ENCODE measurements at regions not wholly inside any gene's neighbourhood (a gene's known extent, or its start where the extent isn't known, plus 50 kb on each side); places are given as distances from the start of the nearest gene placed in this dataset.
"Not testable (repeated sequence)": the region's sequence is repeated elsewhere in the genome, so short reads cannot be mapped to it uniquely, and the experiment has no call there.

DNA sequence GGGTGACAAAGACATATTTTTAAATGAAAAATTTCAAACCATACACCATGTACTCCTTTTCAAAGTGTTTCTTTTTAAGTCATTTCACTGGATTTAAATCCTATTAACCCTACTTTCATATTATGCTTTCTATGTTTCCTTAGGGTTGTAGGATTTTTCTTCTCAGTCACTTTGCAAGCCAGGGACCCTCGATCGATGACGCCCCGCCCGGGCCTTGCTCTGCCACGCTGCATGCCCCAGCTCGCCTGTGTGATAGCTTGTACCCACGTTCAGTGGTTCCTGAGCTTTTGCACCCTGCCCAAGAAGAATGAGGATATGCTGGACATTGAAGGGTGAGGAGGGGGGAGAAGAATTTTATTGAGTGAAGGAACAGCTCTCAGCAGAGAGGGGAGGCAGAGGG lies 568.0 kb downstream of the TRIB2 start:
- intact Hi-C loops (cut with micrococcal nuclease) = no loop called here
- 81% methylated on average over 8 of the region's 8 CpGs for WGBS (ENCODE audit: insufficient coverage)
- H3K27ac Mint-ChIP-seq = no peak overlapping the region

DNA sequence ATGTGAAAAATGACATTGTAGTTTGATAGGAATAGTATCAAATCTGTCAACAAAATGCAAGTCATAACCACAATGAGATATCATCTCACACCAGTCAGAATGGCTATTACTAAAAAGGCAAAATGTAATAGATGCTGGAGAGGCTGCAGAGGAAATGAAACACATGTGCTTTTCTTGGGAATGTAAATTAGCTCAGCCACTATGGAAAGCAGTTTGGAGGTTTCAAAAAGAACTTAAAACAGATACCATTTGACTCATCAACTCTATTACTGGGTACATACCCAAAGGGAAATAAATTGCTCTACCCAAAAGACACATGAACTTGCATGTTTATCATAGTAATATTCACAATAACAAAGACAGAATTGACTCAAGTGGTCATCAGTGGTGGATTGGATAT lies 572.6 kb downstream of the TRIB2 start:
- Histone ChIP-seq H3K4me2 (replicated peaks; ENCODE audit: low read depth, low read length, poor library complexity, severe bottlenecking) (no peak overlapping the region), H3K4me1 (ENCODE audit: control insufficient read depth in 2 of 2, insufficient read depth in 2 of 2, low read length in 2 of 2) (no peaks in the 10 kb centered on the region), H3K79me2 (ENCODE audit: control insufficient read depth, insufficient read depth, low read length) (no peaks in the 10 kb centered on the region), H3K9me3 (ENCODE audit: control extremely low read depth in 1 of 3, control insufficient read depth in 2 of 3, insufficient read depth in 1 of 3, low read length in 2 of 3) (no peaks in the 10 kb centered on the region), H3K36me3 (replicated peaks in 1 of 2; ENCODE audit: control extremely low read depth in 1 of 2, control insufficient read depth in 1 of 2, extremely low read depth in 1 of 2, insufficient read depth in 2 of 2, low read length in 1 of 2) (no peaks in the 10 kb centered on the region), H3K4me3 (ENCODE audit: control extremely low read depth in 1 of 5, extremely low read depth in 1 of 5, insufficient read depth in 1 of 5, low read depth in 2 of 5, low read length in 4 of 5) (no peak overlapping the region), H3K27ac (ENCODE audit: low read length in 2 of 2) (no peak overlapping the region), H3K27me3 (replicated peaks in 1 of 4; ENCODE audit: control extremely low read depth in 1 of 4, control insufficient read depth in 3 of 4, insufficient read depth in 4 of 4, low read length in 3 of 4) (no peaks in the 10 kb centered on the region), H4K20me1 (ENCODE audit: control insufficient read depth, insufficient read depth, low read length, poor library complexity, severe bottlenecking) (no peaks in the 10 kb centered on the region), H2AFZ (ENCODE audit: insufficient read depth, low read depth, low read length, poor library complexity, severe bottlenecking) (no peak overlapping the region), H3K9ac (ENCODE audit: low read length) (no peak overlapping the region)
- POLR2A ChIA-PET = no interaction called here
- CTCF ChIA-PET = no interaction called here
- Mint-ChIP-seq H3K4me3 (no peak overlapping the region), H3K4me1 (no peaks in the 10 kb centered on the region), H3K9me3 (ENCODE audit: insufficient read depth) (no peaks in the 10 kb centered on the region), H3K27ac (no peak overlapping the region), H3K27me3 (no peaks in the 10 kb centered on the region)
- TF ChIP-seq EZH2 (IDR thresholded peaks at IDR 0.05; ENCODE audit: borderline replicate concordance, insufficient read depth, low read depth, low read length, poor library complexity, severe bottlenecking) = no peak
- TF ChIP-seq, protein P1, sequence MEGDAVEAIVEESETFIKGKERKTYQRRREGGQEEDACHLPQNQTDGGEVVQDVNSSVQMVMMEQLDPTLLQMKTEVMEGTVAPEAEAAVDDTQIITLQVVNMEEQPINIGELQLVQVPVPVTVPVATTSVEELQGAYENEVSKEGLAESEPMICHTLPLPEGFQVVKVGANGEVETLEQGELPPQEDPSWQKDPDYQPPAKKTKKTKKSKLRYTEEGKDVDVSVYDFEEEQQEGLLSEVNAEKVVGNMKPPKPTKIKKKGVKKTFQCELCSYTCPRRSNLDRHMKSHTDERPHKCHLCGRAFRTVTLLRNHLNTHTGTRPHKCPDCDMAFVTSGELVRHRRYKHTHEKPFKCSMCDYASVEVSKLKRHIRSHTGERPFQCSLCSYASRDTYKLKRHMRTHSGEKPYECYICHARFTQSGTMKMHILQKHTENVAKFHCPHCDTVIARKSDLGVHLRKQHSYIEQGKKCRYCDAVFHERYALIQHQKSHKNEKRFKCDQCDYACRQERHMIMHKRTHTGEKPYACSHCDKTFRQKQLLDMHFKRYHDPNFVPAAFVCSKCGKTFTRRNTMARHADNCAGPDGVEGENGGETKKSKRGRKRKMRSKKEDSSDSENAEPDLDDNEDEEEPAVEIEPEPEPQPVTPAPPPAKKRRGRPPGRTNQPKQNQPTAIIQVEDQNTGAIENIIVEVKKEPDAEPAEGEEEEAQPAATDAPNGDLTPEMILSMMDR (IDR thresholded peaks at IDR 0.05) = no peak
- intact Hi-C loops (cut with micrococcal nuclease) = no loop called here
- DNase-seq (no peak), ATAC-seq (ENCODE audit: low read depth) (no peak)

More for the DNA sequence above, 568.0 kb downstream of the TRIB2 start:
- TF ChIP-seq, protein P1 (IDR thresholded peaks at IDR 0.05) = no peak
- no peak for TF ChIP-seq EZH2 (IDR thresholded peaks at IDR 0.05; ENCODE audit: borderline replicate concordance, insufficient read depth, low read depth, low read length, poor library complexity, severe bottlenecking)
- no peaks in the 10 kb centered on the region for H3K27me3 ChIP-seq (replicated peaks in 1 of 4; ENCODE audit: control extremely low read depth in 1 of 4, control insufficient read depth in 3 of 4, insufficient read depth in 4 of 4, low read length in 3 of 4)
- CTCF ChIA-PET = no interaction called here
- Mint-ChIP-seq H3K27me3 (no peaks in the 10 kb centered on the region), H3K4me3 (no peak overlapping the region), H3K9me3 (ENCODE audit: insufficient read depth) (no peaks in the 10 kb centered on the region), H3K4me1 (no peaks in the 10 kb centered on the region)
- H3K79me2 ChIP-seq (ENCODE audit: control insufficient read depth, insufficient read depth, low read length) = no peaks in the 10 kb centered on the region
- no peak overlapping the region for H3K27ac ChIP-seq (ENCODE audit: low read length in 2 of 2)
- no peaks in the 10 kb centered on the region for H3K9me3 ChIP-seq (ENCODE audit: control extremely low read depth in 1 of 3, control insufficient read depth in 2 of 3, insufficient read depth in 1 of 3, low read length in 2 of 3)
- POLR2A ChIA-PET = no interaction called here
- H3K36me3 ChIP-seq (replicated peaks in 1 of 2; ENCODE audit: control extremely low read depth in 1 of 2, control insufficient read depth in 1 of 2, extremely low read depth in 1 of 2, insufficient read depth in 2 of 2, low read length in 1 of 2) = no peaks in the 10 kb centered on the region
- H4K20me1 ChIP-seq (ENCODE audit: control insufficient read depth, insufficient read depth, low read length, poor library complexity, severe bottlenecking) = no peaks in the 10 kb centered on the region
- no peak overlapping the region for H3K4me3 ChIP-seq (ENCODE audit: control extremely low read depth in 1 of 5, extremely low read depth in 1 of 5, insufficient read depth in 1 of 5, low read depth in 2 of 5, low read length in 4 of 5)
- no peak overlapping the region for H2AFZ ChIP-seq (ENCODE audit: insufficient read depth, low read depth, low read length, poor library complexity, severe bottlenecking)
- ATAC-seq (ENCODE audit: low read depth) = no peak
- no peak overlapping the region for H3K4me2 ChIP-seq (replicated peaks; ENCODE audit: low read depth, low read length, poor library complexity, severe bottlenecking)
- no peak for DNase-seq
- H3K9ac ChIP-seq (ENCODE audit: low read length) = no peak overlapping the region
- no peaks in the 10 kb centered on the region for H3K4me1 ChIP-seq (ENCODE audit: control insufficient read depth in 2 of 2, insufficient read depth in 2 of 2, low read length in 2 of 2)

DNA sequence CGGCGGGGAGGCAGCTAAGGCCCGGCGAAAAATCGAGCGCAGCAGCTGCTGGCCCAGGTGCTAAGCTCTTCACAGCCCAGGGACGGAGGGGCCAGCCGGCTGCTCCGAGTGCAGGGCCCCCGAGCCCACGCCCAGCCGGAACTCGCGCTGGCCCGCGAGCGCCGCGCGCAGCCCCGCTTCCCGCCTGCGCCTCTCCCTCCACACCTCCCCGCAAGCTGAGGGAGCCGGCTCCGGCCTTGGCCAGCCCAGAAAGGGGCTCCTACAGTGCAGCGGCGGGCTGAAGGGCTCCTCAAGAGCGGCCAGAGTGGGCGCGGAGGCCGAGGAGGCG lies 591.7 kb downstream of the TRIB2 start:
- H3K4me3 ChIP-seq (ENCODE audit: control extremely low read depth in 1 of 5, extremely low read depth in 1 of 5, insufficient read depth in 1 of 5, low read depth in 2 of 5, low read length in 4 of 5); H3K27ac Mint-ChIP-seq; H3K9ac ChIP-seq (ENCODE audit: low read length); ATAC-seq (ENCODE audit: low read depth); H3K36me3 ChIP-seq (replicated peaks in 1 of 2; ENCODE audit: control extremely low read depth in 1 of 2, control insufficient read depth in 1 of 2, extremely low read depth in 1 of 2, insufficient read depth in 2 of 2, low read length in 1 of 2); H3K4me1 Mint-ChIP-seq; CTCF ChIA-PET; POLR2A ChIA-PET; H3K27me3 Mint-ChIP-seq; H3K27me3 ChIP-seq (replicated peaks in 1 of 4; ENCODE audit: control extremely low read depth in 1 of 4, control insufficient read depth in 3 of 4, insufficient read depth in 4 of 4, low read length in 3 of 4); H3K4me1 ChIP-seq (ENCODE audit: control insufficient read depth in 2 of 2, insufficient read depth in 2 of 2, low read length in 2 of 2); intact Hi-C loops (cut with micrococcal nuclease); H3K27ac ChIP-seq (ENCODE audit: low read length in 2 of 2); H3K9me3 ChIP-seq (ENCODE audit: control extremely low read depth in 1 of 3, control insufficient read depth in 2 of 3, insufficient read depth in 1 of 3, low read length in 2 of 3); H2AFZ ChIP-seq (ENCODE audit: insufficient read depth, low read depth, low read length, poor library complexity, severe bottlenecking); H3K9me3 Mint-ChIP-seq (ENCODE audit: insufficient read depth); H3K4me2 ChIP-seq (replicated peaks; ENCODE audit: low read depth, low read length, poor library complexity, severe bottlenecking); H3K4me3 Mint-ChIP-seq; H4K20me1 ChIP-seq (ENCODE audit: control insufficient read depth, insufficient read depth, low read length, poor library complexity, severe bottlenecking); DNase-seq; H3K79me2 ChIP-seq (ENCODE audit: control insufficient read depth, insufficient read depth, low read length): not testable (repeated sequence)
- 91% methylated on average over 30 of the region's 33 CpGs for WGBS (ENCODE audit: insufficient coverage)

Data from B cell (primary cell).